ENCODE measurements at regions not wholly inside any gene's neighbourhood (a gene's known extent, or its start where the extent isn't known, plus 50 kb on each side); places are given as distances from the start of the nearest gene placed in this dataset.

DNA sequence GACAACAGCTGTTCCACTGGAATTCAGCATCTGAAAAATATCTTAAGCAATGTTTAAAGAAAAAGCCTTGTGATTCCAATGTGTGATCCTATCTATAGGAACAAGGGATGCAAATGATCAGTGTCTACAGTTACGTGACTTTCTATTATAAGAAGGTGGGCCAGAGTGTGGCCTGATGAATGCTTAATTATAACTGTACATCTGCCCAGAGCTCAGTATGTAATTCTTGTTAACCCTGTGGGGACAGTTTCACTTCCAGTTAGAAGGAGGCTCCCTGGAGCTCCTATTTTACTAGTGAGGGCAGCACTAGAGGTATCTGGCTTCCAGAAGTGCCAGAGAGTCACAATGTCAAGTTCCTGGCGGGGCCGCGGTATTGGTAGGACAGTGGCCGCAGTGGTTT is 288.5 kb downstream of the USP46 start:
- no peak overlapping the region for H3K4me3 ChIP-seq (ENCODE audit: low read depth, low read length)
- TF ChIP-seq, protein P1, sequence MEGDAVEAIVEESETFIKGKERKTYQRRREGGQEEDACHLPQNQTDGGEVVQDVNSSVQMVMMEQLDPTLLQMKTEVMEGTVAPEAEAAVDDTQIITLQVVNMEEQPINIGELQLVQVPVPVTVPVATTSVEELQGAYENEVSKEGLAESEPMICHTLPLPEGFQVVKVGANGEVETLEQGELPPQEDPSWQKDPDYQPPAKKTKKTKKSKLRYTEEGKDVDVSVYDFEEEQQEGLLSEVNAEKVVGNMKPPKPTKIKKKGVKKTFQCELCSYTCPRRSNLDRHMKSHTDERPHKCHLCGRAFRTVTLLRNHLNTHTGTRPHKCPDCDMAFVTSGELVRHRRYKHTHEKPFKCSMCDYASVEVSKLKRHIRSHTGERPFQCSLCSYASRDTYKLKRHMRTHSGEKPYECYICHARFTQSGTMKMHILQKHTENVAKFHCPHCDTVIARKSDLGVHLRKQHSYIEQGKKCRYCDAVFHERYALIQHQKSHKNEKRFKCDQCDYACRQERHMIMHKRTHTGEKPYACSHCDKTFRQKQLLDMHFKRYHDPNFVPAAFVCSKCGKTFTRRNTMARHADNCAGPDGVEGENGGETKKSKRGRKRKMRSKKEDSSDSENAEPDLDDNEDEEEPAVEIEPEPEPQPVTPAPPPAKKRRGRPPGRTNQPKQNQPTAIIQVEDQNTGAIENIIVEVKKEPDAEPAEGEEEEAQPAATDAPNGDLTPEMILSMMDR (IDR thresholded peaks at IDR 0.05; ENCODE audit: low read depth, low read length), result no peak

DNA sequence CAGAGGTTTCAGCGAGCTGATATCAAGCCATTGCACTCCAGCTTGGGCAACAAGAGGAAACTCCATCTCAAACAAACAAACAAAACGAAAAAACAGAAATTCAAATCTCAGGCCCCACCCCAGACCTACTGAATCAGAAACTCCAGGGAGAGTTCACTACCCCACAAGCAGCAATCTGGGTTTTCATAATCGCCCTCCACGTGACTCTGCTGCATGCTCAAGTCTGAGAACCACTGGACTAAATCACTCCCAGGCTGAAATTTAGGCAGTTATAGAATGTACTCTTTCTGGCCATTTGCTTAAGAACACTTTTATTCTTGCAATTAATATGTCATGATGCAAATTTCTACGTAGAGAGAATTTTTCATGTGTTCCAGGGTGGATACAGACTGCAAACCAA is 287.3 kb downstream of the USP46 start:
- TF ChIP-seq, protein P1 (IDR thresholded peaks at IDR 0.05; ENCODE audit: low read depth, low read length), result no peak
- no peak overlapping the region for H3K4me3 ChIP-seq (ENCODE audit: low read depth, low read length)

DNA sequence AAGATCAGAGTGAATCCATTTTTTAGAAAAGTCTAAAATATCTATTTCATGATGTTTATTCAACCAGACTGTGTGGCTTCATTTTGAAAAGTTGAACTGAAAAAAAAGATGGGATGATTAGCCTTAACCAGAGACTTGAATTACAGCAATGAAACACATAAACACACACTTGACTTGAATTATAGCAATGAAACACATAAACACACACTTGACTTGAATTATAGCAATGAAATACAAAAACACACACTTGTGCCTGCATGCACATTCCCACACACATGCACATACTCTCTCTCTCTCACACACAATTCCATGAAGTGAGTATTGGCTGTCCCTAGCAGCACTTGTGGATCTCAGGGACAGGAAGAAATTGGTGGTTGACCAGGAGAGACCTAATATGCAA is 286.8 kb downstream of the USP46 start:
- H3K4me3 ChIP-seq (ENCODE audit: low read depth, low read length), result no peak overlapping the region
- TF ChIP-seq, protein P1 (IDR thresholded peaks at IDR 0.05; ENCODE audit: low read depth, low read length), result no peak

DNA sequence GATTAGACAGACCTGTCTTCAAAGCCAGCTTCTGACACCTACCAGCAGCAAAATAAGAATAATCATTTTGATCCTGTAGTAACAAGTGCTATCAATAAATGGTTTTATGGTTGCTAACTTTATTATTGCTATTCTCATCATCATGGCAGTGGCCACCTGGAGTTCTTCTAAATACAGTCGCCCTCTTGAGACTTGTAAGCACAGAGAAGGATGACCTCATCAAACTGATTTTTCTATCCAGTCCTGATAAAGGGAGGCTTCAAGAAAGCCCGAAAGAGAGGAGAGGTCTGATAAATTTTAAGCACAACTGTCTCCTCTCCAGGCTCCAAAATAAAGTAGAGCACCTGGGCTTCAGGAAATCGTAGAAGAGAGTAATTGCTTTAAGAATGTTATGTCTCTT is 286.4 kb downstream of the USP46 start:
- TF ChIP-seq, protein P1 (IDR thresholded peaks at IDR 0.05; ENCODE audit: low read depth, low read length), result no peak
- no peak overlapping the region for H3K4me3 ChIP-seq (ENCODE audit: low read depth, low read length)

DNA sequence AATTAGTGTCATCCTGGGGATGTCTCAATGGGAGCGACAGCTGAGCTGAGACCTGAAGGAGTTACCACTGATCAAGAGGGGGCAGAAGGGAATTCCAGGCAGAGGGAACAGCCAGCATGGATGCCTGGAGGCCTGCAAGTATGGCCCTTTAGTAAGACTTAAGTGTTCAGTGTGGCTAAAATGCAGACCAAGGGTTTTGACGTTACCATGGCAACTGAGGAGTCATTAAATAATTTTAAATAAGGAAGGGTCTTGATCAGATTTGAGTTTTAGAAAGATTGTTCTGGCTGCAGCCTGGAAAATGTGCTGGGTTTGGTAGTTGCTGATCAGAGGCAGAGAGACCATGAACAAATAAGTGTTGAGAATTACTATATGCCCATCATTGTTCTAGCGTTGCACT is 285.5 kb downstream of the USP46 start:
- TF ChIP-seq, protein P1 (IDR thresholded peaks at IDR 0.05; ENCODE audit: low read depth, low read length), result no peak

DNA sequence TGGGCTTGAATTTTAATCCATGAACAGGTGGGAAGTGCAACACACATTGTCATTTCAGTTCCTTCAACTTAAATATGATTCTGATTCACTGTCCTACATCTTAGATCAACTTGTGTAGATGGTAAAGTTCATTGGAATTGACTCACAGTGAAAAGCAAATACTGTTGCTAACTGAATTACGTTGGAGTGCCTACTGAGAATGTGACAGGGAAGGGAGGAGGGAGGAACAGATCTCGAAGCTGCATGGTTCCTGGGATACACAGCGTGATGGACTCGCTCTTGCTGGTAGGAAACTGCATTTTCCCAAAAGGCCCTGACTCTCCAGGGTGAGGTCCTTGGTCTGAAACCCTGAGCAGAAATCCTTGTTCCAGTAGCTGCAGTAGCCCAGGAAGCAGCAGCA is 284.2 kb downstream of the USP46 start:
- H3K4me3 ChIP-seq (ENCODE audit: low read depth, low read length), result no peak overlapping the region
- TF ChIP-seq, protein P1 (IDR thresholded peaks at IDR 0.05; ENCODE audit: low read depth, low read length), result no peak

More for the DNA sequence above, 285.5 kb downstream of the USP46 start:
- H3K4me3 ChIP-seq (ENCODE audit: low read depth, low read length), result no peak overlapping the region

DNA sequence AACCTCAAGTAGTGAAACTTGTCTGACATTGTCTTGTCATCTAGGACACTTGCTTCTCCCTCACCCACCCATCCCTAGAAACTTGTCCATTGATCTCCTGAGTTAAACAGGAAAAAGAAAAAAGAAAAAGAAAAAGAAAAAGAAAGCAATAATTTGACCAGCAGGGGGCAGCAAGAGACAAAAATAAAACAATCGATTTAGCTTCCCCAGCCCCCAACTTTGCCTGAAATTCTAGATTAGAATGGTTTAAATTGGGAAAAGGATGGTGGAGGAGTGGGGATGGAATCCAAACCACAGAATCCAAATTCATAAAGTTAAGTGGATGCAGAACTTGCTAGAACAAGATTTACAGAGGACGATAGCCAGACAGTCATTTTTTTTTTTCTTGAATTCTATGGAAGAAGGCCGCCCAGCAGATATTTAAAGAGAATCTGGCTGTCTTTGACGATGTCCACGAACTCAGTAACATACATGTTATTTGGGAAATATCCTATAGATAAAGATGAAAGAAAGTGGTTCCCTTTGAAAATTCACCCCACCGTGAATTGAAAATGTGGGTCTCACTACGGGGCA is 282.9 kb downstream of the USP46 start:
- TF ChIP-seq, protein P1 (IDR thresholded peaks at IDR 0.05; ENCODE audit: low read depth, low read length), result no peak; the same call in 1 of the 2 replicates

More for the DNA sequence above, 282.9 kb downstream of the USP46 start:
- no peak overlapping the region for H3K4me3 ChIP-seq (ENCODE audit: low read depth, low read length)

Data from WI38 (cell line).